GM19467 (cell line): ENCODE measurements at regions not wholly inside any gene's neighbourhood (a gene's known extent, or its start where the extent isn't known, plus 50 kb on each side); places are given as distances from the start of the nearest gene placed in this dataset.

Experiments used
- ATAC-seq: cut with Tn5 transposase; IDR thresholded peaks from one replicate; pipeline ENCODE4 v1.9.1; 2021; ENCODE audit warnings: mild to moderate bottlenecking, moderate library complexity; ENCODE audit not compliant: unreplicated experiment

DNA sequence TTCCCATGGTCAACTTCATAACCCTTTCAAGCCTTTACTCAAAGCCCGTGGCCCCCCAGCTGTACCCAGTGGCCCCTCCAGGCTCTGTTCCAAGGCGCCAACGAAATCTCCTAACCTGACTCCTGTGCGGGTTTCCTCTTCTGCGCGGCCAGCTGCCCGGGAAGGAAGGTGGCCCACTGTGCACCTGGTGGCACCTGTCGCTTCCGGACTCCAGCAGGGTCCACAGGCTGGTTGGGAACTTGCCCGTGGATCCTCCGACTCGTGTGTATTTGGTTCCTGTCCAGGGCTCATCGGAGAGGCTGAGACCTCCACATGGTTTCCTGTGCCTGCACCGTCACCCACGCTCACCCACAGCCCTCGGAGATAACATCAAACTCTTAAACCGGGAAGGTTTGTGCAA, 335.4 kb downstream of the BRD1 start:
- no peak for ATAC-seq

DNA sequence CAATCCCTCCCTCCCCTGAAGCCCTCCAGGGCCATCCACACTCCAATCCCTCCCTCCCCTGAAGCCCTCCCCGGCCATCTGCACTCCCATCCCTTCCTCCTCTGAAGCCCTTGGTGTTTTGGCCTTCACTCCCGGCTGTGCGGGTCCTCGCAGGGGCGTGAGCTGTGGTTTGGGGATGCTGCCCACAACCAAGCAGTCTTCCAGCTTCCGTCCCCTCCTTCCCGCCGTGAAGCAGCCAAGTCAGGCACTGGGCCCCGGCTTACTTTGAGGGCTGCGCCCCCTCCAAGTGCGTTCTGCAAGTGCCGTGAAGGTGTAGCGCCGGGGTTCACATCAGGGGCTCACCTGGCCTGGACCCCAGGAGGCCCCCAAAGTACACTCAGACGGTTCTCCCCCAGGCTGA, 335.9 kb downstream of the BRD1 start:
- no peak for ATAC-seq

DNA sequence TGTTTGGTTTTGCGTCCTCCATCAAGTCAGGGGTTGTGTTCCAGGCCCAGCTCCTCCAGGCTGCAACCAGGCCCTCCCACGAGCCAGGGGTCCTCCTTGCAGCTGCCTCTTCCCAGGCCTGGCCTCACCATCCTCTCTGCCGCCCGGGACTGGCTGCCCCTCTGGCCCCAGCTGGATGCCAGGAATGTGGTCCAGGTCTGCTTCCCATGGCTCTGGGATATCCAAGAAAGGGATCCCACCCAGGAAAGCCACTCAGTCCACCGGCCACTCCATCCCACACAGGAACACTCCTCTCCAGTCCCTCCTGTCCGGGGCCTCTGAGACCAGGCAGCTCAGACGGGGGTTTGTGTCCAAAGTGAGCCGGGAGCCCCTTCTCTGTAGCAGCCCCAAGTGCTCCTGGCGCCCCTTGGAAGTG, 336.4 kb downstream of the BRD1 start:
- no peak for ATAC-seq

GRCh38 chr22:49490692-49491091, 337.0 kb downstream of the BRD1 start:
- no peak for ATAC-seq

DNA sequence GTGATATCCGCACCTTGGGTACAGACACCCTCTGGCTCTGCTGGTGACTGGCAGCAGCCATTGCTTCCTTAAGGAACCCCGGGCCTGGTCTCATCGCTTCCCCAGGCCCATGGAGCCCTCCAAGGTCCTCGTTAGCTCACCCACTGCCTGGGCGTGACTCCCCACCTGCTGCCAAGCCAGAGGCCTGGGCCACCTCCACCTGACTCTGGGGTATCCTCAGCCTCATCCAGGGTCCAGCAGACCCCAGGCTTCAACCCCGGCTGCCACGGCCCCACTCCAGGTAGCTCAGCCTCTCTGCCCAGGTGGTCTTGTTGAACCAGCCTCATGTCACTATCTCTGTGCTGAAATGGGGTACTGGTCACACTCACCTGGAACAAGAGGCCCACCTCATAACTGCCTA, 337.9 kb downstream of the BRD1 start:
- ATAC-seq: no peak

DNA sequence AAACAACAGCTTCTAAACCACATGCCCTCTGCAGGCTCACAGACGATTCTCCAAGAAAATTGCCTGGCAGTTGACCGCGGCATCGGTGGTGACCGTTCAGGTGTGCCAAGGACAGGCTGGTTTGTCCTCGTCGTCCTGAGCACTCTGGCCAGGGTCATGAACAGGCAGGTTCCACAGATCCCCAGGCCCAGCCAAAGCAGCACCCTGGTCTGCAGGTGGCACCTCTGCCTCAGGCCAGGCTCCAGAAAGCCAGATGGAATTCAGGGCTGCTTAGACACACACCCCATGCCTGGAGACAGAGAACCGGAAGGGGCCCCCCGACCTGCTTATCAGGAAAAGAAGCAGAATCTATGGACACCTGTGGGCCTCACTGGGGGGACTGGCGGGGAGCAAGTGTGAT, 338.7 kb downstream of the BRD1 start:
- ATAC-seq: no peak

DNA sequence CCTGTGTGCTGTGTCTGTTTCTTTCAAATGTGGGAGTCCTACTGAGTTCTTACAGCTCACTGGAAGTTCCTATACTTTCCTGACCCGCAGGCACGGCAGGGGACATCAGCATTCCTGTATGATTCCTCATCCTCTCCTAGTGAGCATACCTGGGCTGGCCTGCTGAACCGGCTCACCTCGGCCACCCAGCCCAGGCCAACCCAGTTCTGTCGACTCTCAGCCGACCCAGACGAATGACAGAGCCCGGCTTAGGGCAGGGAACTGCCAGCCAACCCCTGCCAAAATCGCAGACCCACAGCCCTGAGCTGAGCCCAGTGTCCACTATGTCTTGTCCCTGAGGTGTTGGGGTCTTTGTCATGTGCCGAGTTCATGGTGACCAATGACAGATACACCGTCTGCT, 339.7 kb downstream of the BRD1 start:
- no peak for ATAC-seq

DNA sequence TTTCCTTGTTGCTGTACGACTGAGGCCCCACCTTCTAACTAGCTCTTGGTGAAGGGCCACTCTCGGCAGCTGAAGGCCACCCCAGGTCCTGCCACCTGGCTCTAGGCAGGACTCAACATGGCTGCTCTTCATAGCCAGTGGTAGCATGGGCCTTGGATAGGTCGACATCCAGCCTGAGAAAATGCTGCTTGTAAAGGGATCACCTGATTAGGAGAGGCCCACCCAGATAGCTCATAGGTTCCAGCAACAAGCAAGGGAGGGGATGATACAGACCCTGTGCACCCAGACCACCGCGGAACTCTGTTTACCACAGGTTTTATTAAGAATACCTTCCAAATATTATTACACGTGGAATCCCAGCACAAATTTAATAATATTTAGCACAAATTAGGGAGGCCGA, 341.4 kb downstream of the BRD1 start:
- ATAC-seq: no peak

DNA sequence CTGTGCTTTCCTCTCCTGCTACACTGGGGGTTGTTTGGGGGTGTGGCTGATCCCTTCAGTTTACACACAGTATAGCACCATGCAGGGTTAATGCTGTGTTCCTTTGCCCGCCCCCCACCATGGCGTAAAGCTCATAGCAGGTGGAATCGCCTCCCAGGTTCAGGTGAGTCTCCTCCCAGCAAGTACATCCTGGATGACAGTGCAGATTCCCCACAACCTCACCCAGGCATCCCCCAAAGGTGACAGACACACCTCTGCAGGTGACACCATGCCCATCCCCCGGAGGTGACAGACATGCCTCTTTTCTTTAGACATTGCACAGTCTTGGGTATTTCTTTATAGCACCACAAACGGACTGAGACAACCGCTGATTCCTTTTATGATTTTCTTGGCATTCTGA, 343.7 kb downstream of the BRD1 start:
- ATAC-seq: no peak

DNA sequence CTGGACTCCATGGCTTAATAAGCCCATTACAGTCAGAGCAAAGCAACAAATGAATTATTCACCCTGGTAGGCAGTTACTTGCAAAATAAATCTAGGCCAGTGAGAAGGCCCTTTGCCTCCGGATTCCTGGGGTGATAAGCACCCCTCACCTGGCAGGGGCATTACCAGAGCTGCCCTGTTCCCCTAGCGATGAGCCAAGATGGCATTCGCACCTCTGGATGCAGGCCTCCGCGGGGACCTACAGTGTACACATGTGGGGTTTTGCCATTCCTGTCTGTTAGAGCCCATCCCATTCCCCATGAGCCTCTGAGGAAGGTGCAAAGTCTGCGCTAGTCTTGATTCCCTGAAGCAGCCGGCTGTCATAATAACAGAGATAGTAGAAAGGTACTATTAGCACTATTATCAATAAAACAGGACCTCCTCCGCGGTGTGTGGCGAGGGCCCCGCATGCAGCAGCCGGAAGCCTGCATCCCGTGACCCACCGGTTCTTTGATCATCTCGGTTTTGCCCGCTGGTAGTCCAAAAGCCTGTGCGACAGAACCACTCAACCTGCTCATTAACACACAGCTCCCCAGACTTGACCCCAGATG, 344.3 kb downstream of the BRD1 start:
- no peak for ATAC-seq

DNA sequence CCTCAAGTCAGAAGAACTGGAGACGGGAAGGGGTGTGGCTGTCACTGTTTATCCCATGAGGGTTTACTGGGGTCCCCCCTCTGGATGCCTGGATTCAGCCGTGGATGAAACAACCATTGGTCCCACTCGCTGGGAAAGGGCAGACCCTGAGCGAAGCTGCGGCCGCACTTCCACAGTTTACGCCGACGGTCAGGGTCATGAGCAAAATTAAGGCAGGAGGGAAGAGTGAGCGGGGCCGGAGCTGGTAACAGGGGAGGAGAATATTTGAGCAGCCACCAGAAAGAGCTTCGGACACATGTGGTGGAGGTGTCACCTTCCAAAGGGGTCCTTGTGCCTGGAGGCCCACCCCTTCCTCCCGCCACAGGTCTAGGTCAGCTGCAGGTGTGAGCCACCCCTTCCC, 344.9 kb downstream of the BRD1 start:
- ATAC-seq: no peak

- ATAC-seq: no peak
Measured at GRCh38 chr22:49481659-49482399, 345.8 kb downstream of the BRD1 start.

DNA sequence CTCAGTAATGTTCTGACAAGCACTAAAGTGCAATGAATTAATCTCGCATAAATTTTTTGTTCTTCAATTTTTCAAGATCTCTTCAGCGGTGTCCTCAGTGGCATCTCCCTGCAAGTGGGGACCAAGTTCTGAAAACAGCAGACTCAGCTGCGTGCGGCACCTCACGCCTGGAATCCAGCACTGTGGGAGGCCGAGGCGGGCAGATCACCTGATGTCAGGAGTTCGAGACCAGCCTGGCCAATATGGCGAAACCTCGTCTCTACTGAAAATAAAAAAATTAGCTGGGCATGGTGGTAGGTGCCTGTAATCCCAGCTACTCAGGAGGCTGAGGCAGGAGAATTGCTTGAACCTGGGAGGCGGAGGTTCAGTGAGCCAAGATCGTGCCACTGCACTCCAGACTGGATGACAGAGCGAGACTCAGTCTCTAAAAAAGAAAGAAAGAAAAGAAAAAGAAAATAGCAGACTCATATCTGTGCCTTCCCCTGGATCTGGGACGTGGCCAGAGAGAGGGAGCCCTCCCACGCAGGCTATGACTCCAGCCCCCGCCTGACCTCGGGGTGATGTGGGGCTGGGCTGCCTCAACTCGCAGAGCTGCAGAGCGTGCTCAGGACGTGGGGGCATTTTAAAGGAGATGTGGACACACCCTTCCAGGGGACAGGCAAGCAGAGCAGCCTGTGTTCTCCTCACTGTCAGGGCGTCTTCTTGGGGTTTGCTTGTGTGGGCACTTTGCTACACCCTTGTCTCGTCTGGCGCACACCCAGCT, 346.6 kb downstream of the BRD1 start:
- no peak for ATAC-seq

- no peak for ATAC-seq
Measured at GRCh38 chr22:49480331-49480730, 347.3 kb downstream of the BRD1 start.

- no peak for ATAC-seq
Measured at GRCh38 chr22:49479566-49479965, 348.1 kb downstream of the BRD1 start.

DNA sequence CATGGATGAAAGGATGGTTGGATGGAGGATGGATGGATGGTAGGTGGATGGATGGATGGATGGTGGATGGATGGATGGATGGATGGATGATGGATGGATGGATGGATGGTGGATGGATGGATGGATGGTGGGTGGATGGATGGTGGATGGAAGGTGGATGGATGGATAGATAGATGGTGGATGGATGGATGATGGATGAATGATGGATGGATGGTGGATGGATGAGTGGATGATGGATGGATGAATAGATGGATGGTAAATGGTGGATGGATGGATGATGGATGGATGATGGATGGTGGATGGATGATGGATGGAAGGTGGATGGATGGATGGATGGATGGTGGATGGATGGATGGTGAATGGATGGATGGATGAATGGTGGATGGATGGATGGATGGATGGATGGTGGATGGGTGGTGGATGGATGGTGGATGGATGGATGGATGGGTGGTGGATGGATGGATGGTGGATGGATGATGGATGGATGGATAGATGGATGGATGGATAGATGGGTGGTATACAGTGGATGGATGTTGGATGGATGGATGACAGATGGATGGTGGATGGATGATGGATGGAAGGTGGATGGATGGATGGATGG, 350.8 kb downstream of the BRD1 start:
- ATAC-seq: no peak

DNA sequence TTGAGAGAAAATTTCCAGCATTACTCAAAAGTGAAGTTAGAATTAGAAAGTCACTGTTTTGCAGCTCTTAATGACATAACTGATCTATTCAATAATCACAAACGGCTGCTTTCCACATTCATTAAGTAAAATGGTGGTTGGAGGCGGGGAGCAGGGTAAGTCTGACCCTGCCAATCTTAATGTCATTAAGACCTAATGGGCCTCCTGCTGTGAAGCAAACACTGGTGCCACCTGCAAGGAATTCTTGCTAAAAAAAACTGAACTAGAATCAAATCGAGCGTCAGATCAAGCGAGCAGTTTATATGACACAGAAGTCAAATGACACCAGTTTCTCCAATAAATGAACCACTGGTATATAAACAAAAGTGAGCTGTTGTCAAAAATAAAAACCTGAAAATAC, 351.5 kb downstream of the BRD1 start:
- ATAC-seq: no peak

DNA sequence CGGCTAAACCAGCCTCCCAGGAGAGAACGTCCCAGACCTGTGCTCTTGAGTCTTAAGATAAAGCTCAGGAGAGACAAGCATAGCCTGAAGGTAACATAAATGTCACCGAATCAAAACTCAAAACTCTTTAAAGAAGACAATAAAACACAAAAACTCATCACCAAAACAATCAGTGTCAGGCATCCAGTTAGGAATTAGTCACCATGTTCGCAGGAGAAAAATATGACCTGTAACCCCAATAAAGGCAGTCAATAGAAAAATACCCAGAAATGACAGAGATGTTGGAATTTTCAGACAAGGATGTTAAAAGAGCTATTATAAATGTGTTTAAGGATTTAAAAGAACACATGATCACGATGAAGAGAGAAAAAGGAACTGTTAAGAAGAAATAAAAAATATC, 352.4 kb downstream of the BRD1 start:
- ATAC-seq: no peak

- no peak for ATAC-seq
Measured at GRCh38 chr22:49473286-49473685, 354.4 kb downstream of the BRD1 start.

- no peak for ATAC-seq
Measured at GRCh38 chr22:49470741-49471503, 356.8 kb downstream of the BRD1 start.
